Upper lobe of left lung (tissue), 4 donors: ENCODE measurements at regions not wholly inside any gene's neighbourhood (a gene's known extent, or its start where the extent isn't known, plus 50 kb on each side); places are given as distances from the start of the nearest gene placed in this dataset.

Source experiments
- POLR2A ChIP-seq, 4 donors: fragments of 450-650 bp; IDR thresholded peaks; one replicate each; pipeline ENCODE4 v1.5.1; 2016 to 2017; ENCODE audit warnings: antibody characterized with exemption in 4 of 4, mild to moderate bottlenecking in 2 of 4
- POLR2AphosphoS5 ChIP-seq, 2 donors: sonication (generic); formaldehyde crosslinking; IDR thresholded peaks; one replicate each; pipeline ENCODE4 v1.5.1; 2017; ENCODE audit warnings: antibody characterized with exemption in 2 of 2

DNA sequence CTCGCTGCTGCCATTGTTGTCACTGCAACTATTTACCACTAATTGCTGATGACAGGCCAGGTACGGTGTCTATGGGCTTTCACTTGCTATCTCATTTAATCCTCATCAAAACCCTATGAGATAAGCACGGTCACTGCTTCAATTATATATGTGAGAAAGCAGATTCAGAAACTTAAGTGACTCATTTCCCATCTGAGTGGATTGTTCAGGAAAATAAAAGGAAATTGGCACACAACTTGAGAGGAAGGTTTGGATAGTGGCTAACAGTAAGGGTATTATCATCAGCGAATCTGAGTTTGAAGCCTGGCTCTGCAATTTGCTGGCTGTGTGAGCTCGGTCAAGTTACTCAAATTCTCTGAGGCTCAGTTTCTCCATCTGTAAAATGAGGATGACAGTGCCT, 196.0 kb downstream of the KCNS3 start:
- TF ChIP-seq POLR2A (IDR thresholded peaks at IDR 0.05) (no peak), POLR2AphosphoS5 (IDR thresholded peaks at IDR 0.05) (no peak)
